Neural progenitor cell (in vitro differentiated cells): ENCODE measurements at regions not wholly inside any gene's neighbourhood (a gene's known extent, or its start where the extent isn't known, plus 50 kb on each side); places are given as distances from the start of the nearest gene placed in this dataset.

Experiments used
- EZH2 ChIP-seq: fragments of 200-600 bp; sonication (generic); IDR thresholded peaks from 2 replicates; pipeline ENCODE4 v1.6.1; 2017; ENCODE audit warnings: antibody characterized with exemption, mild to moderate bottlenecking, moderate library complexity
- EZH2phosphoT487 ChIP-seq: fragments of 200-600 bp; sonication (generic); IDR thresholded peaks from 2 replicates; pipeline ENCODE4 v1.6.1; 2017; ENCODE audit warnings: antibody characterized with exemption
- TF ChIP-seq, protein P1 (sequence below): fragments of 200-600 bp; sonication (generic); IDR thresholded peaks from 2 replicates; pipeline ENCODE4 v1.5.1; 2017; ENCODE audit warnings: antibody characterized with exemption, mild to moderate bottlenecking

DNA sequence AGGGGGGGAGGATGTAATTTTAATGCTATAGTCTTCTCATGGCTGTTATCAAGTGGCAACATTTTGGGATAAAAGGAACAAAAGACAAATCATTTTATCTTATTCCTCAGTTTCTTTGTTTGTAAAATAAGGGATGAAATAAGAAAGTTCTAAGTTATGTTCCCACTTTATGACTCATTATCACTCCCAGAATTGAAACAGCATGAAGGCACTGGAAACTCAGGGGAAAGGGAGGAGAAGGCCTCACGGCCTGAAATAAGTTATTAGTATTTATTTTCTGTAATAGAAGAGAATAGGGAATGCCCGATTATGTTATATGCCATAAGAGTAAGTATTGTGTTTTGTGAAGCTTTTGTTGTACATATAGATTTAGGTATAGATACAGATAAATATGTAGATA lies 85.0 kb upstream of the NAMPT start:
- TF ChIP-seq, protein P1, sequence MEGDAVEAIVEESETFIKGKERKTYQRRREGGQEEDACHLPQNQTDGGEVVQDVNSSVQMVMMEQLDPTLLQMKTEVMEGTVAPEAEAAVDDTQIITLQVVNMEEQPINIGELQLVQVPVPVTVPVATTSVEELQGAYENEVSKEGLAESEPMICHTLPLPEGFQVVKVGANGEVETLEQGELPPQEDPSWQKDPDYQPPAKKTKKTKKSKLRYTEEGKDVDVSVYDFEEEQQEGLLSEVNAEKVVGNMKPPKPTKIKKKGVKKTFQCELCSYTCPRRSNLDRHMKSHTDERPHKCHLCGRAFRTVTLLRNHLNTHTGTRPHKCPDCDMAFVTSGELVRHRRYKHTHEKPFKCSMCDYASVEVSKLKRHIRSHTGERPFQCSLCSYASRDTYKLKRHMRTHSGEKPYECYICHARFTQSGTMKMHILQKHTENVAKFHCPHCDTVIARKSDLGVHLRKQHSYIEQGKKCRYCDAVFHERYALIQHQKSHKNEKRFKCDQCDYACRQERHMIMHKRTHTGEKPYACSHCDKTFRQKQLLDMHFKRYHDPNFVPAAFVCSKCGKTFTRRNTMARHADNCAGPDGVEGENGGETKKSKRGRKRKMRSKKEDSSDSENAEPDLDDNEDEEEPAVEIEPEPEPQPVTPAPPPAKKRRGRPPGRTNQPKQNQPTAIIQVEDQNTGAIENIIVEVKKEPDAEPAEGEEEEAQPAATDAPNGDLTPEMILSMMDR = no peak
- TF ChIP-seq EZH2 (no peak), EZH2phosphoT487 (no peak)
